Upper lobe of left lung (tissue), 4 donors: ENCODE measurements at regions not wholly inside any gene's neighbourhood (a gene's known extent, or its start where the extent isn't known, plus 50 kb on each side); places are given as distances from the start of the nearest gene placed in this dataset.

ENCODE experiments used
- CTCF ChIP-seq, 6 experiments: fragments of 450-650 bp in 4 of 6; fragments of 200-600 bp in 2 of 6; sonication (generic) in 2 of 6; IDR thresholded peaks; one replicate each; pipeline ENCODE4 v1.5.1; 2016 to 2019; ENCODE audit warnings: antibody characterized with exemption in 6 of 6
- EP300 ChIP-seq, 4 donors: sonication (generic); formaldehyde crosslinking; IDR thresholded peaks; one replicate each; pipeline ENCODE4 v1.5.1; 2017; ENCODE audit warnings: antibody characterized with exemption in 4 of 4, control low read depth in 2 of 4
- POLR2A ChIP-seq, 4 donors: fragments of 450-650 bp; IDR thresholded peaks; one replicate each; pipeline ENCODE4 v1.5.1; 2016 to 2017; ENCODE audit warnings: antibody characterized with exemption in 4 of 4, mild to moderate bottlenecking in 2 of 4
- POLR2AphosphoS5 ChIP-seq, 2 donors: sonication (generic); formaldehyde crosslinking; IDR thresholded peaks; one replicate each; pipeline ENCODE4 v1.5.1; 2017; ENCODE audit warnings: antibody characterized with exemption in 2 of 2

DNA sequence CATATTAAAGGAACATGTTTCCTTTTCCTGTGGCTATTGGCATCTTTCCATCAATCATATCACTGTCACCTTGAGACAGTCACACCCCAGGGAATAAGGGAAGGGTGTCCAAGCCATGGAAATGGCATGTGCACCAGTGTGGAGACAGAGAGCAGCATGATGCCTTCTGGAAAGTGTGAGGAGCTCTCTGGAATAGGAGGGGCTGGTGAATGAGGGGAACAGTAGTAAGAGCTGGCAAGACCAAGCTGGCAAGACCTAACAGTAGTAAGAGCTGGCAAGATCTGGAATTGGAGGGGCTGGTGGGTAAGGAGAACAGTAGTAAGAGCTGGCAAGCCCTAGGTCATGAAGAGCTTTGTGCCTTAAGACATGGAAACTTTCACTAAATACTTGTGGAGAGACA lies 186.7 kb downstream of the C1orf94 start:
- TF ChIP-seq CTCF (IDR thresholded peaks at IDR 0.05) (no peak), POLR2A (IDR thresholded peaks at IDR 0.05) (no peak), POLR2AphosphoS5 (IDR thresholded peaks at IDR 0.05) (no peak), EP300 (IDR thresholded peaks at IDR 0.05) (no peak)
